ENCODE measurements at regions not wholly inside any gene's neighbourhood (a gene's known extent, or its start where the extent isn't known, plus 50 kb on each side); places are given as distances from the start of the nearest gene placed in this dataset.

DNA sequence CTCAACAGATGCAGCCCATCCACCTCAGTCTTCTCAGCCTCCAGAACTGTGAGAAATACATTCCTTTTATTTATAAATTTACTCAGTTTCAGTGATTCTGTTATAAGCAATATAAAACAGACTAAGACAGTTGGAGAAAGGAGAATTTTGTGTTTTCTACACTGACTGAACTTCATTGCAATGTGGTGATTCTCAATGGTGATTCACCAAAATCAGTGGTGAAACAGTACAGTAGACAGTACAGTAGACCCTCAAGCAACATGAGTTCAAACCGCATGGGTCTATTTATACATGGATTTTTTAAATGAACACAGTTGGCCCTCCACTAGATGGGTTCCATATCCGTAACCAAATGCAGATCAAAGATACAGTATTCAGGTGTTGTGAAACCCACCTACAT lies 403.1 kb upstream of the TGFBR2 start:
- TF ChIP-seq, protein P1, sequence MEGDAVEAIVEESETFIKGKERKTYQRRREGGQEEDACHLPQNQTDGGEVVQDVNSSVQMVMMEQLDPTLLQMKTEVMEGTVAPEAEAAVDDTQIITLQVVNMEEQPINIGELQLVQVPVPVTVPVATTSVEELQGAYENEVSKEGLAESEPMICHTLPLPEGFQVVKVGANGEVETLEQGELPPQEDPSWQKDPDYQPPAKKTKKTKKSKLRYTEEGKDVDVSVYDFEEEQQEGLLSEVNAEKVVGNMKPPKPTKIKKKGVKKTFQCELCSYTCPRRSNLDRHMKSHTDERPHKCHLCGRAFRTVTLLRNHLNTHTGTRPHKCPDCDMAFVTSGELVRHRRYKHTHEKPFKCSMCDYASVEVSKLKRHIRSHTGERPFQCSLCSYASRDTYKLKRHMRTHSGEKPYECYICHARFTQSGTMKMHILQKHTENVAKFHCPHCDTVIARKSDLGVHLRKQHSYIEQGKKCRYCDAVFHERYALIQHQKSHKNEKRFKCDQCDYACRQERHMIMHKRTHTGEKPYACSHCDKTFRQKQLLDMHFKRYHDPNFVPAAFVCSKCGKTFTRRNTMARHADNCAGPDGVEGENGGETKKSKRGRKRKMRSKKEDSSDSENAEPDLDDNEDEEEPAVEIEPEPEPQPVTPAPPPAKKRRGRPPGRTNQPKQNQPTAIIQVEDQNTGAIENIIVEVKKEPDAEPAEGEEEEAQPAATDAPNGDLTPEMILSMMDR (conservative IDR thresholded peaks at IDR 0.05; ENCODE audit: control insufficient read depth, insufficient read depth, low read depth, low read length) = no peak
- no peak overlapping the region for H3K4me3 ChIP-seq (ENCODE audit: control insufficient read depth, low read depth, low read length)
- DNase-seq (ENCODE audit: low read depth) = peak; percentile 58

DNA sequence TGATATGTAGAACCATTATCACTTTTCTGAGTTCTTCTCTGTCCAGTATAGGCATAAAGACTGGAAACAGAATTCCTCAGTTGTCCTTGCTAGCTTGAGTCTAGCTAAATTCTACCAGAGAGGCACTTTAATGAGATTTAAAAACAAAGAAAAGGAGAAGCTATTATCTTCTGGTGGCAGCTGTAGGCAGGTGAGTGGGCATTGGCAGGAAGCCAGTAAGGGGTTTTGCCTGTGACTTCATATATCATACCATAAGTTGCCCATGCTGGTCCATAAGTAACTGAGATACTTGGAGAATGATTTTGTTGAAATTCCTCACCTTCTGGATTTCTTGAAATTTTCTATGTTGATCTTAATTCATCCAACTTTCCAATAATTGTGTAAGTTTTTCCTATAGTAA lies 402.3 kb upstream of the TGFBR2 start:
- TF ChIP-seq, protein P1 (conservative IDR thresholded peaks at IDR 0.05; ENCODE audit: control insufficient read depth, insufficient read depth, low read depth, low read length) = no peak
- no peak overlapping the region for H3K4me3 ChIP-seq (ENCODE audit: control insufficient read depth, low read depth, low read length)
- no peak for DNase-seq (ENCODE audit: low read depth)

DNA sequence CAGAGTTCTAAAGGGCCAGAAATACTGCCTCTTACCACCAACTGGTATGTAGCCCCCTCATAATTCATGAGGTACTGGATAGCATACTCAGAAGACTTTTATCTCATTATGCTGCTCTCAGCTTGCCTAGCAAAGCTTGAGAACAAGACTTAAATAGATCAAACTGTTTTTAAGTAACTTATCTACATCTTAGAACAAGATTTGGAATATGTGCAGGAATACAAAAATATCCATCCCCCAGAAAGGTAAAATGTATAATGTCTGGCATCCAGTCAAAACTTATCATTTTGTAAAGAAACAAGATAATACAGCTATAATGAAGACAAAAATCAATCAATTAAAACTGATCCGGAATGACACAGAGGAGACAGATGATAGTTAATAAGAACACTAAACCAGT lies 400.4 kb upstream of the TGFBR2 start:
- no peak for DNase-seq (ENCODE audit: low read depth)
- no peak overlapping the region for H3K4me3 ChIP-seq (ENCODE audit: control insufficient read depth, low read depth, low read length)
- TF ChIP-seq, protein P1 (conservative IDR thresholded peaks at IDR 0.05; ENCODE audit: control insufficient read depth, insufficient read depth, low read depth, low read length) = no peak

DNA sequence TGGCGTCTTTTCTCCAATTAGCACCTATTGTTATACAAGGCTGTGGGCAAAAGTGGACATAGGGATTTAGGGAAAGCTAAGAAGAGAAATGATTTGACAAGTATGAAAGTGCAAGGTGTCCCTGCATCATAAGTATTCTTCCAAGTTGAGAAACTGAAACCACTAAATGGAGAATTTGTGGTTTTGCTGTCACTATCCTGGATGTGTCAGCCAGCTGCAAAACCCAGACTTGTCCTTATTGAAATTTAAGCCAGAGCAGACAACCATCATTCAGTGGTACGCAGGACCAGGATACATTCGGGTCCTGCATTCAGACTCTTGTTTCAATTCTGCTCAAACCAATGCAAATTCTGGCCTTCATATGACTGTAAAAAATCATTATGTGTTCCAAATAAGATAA lies 384.8 kb upstream of the TGFBR2 start:
- H3K4me3 ChIP-seq (ENCODE audit: control insufficient read depth, low read depth, low read length) = no peak overlapping the region
- TF ChIP-seq, protein P1 (conservative IDR thresholded peaks at IDR 0.05; ENCODE audit: control insufficient read depth, insufficient read depth, low read depth, low read length) = no peak
- peak; percentile 56 for DNase-seq (ENCODE audit: low read depth)

DNA sequence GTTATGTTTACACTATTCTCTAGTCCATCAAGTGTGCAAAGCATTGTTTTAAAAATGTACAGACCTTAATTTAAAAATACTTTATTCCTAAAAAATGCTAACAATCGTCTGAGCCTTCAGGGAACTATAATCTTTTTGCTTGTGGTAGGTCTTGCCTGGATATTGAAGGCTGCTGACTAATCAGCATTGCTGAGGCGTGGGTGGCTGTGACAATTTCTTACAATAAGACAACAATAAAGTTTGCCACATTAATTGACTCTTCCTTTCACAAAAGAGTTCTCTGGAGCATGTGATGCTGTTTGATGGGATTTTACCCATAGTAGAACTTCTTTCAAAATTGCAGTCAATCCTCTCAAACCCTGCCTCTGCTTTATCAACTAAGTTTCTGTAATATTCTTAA lies 384.0 kb upstream of the TGFBR2 start:
- TF ChIP-seq, protein P1 (conservative IDR thresholded peaks at IDR 0.05; ENCODE audit: control insufficient read depth, insufficient read depth, low read depth, low read length) = no peak
- no peak overlapping the region for H3K4me3 ChIP-seq (ENCODE audit: control insufficient read depth, low read depth, low read length)
- DNase-seq (ENCODE audit: low read depth) = peak; percentile 70

DNA sequence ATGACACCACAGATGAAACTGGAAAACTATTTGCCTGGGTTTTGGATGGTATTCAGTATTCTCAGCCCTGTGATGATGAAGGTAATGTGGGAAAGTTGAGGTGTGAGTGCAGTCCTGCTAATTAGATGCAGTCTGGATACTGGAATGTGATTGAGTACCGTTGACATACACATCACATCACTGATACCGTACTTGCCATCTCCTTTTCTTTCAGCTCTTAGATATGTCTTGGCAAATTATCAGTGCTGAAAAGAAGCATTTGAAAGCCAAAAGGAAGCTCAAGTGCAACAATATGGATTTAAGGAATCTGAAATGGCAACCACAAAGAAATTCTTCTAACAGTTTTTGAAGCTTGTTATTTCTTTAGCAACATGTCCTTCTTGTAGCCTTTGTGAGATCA lies 381.4 kb upstream of the TGFBR2 start:
- DNase-seq (ENCODE audit: low read depth) = no peak
- TF ChIP-seq, protein P1 (conservative IDR thresholded peaks at IDR 0.05; ENCODE audit: control insufficient read depth, insufficient read depth, low read depth, low read length) = no peak
- no peak overlapping the region for H3K4me3 ChIP-seq (ENCODE audit: control insufficient read depth, low read depth, low read length)

DNA sequence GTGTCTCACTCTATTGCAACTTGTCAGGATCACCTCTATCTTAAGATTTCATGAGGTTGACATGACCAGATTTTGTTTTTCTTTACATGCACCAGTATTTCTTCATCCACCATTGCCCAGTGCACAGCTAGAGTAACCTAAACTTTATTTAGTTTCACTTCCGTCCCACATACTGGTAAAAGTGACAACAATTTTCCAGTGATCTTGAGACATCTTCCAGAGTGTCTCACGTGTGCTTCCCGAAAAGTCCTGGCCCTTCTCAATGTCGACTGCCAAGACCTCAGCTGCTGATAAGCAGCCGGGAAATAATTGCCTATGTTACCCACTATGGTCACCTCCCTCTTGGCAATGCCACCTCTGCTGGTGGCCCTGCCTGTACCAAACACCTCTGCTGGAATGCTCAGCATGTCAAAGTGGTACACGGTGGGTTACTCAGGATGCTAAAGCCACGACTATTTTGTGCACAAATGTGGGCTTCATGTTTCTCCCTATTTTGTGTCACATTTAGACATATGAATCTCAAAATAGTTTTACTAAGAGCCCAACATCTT lies 379.7 kb upstream of the TGFBR2 start:
- DNase-seq (ENCODE audit: low read depth) = no peak
- TF ChIP-seq, protein P1 (conservative IDR thresholded peaks at IDR 0.05; ENCODE audit: control insufficient read depth, insufficient read depth, low read depth, low read length) = no peak

More for the DNA sequence above, 379.7 kb upstream of the TGFBR2 start:
- no peak overlapping the region for H3K4me3 ChIP-seq (ENCODE audit: control insufficient read depth, low read depth, low read length)
